NT2/D1 (cell line): ENCODE measurements at regions not wholly inside any gene's neighbourhood (a gene's known extent, or its start where the extent isn't known, plus 50 kb on each side); places are given as distances from the start of the nearest gene placed in this dataset.

ENCODE experiments used
- YY1 ChIP-seq: IDR thresholded peaks from 2 replicates; pipeline ENCODE4 v1.6.1; 2011; ENCODE audit not compliant: insufficient read length, insufficient read depth
- ZNF274 ChIP-seq: IDR thresholded peaks from 2 replicates; pipeline ENCODE4 v1.6.1; 2011; ENCODE audit warnings: mild to moderate bottlenecking, low read depth, low read length

GRCh38 chr10:81073155-81073554, 535.5 kb downstream of the SH2D4B start:
- TF ChIP-seq YY1: no peak
- no peak for TF ChIP-seq ZNF274
